NCI-H1417 (cell line): ENCODE measurements at regions not wholly inside any gene's neighbourhood (a gene's known extent, or its start where the extent isn't known, plus 50 kb on each side); places are given as distances from the start of the nearest gene placed in this dataset.

Experiments
- DNase-seq, 3 experiments: peaks; one replicate each; lab custom pipeline; 2025; lab: John Stamatoyannopoulos, UW

DNA sequence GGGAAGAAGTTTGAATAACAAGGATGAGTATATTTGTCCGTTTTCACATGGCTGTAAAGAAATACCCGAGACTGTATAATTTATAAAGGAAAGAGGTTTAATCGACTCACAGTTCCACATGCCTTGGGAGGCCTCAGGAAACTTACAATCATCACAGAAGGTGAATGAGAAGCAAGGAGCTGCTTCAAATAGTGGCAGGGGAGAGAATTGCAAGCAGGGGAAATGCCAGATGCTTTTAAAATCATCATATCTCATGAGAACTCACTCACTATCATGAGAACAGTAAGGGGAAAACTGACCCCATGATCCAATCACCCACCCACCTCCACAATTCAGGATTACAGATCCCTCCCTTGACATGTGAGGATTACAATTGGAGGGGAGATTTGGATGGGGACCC, 212.8 kb upstream of the CDH8 start:
- no peak for DNase-seq

DNA sequence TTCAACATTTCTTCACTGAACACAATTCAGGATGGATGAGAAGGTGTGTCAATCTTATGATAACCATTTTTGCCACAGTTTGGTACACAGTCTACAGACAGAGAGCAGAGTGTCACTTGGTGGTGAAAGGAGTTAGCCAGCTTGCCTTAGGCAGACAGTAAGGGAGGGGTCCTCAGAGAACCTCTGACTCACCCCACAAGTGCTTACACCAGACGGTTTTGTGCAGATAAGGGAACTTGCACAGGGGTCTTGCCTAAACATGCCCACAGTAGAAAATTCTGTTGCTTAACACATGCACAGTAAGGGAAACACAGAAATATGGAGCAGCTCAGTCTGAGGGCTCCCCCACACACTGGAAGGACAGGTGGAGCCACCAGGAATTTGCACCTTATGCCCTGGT, 204.5 kb upstream of the CDH8 start:
- DNase-seq: no peak

DNA sequence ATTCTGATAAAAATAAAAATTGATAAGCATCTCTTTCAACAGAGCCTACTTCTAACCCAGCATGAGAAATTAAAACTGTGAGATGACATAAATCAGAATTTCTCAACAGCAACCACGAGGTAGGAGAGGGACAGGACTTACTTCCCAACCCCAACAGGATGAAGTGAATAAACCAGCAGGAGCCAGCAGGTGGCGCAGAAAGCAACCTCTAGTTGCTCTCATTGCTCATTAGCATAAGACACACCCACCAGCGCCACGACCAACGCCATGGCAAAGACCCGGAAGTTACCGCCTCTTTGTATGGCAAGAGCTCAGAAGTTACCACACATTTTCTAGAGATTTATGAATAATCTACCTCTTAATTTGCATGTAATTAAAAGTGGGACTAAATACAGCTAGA, 189.4 kb upstream of the CDH8 start:
- peak; percentile 46 to 71 (median 53) for DNase-seq

DNA sequence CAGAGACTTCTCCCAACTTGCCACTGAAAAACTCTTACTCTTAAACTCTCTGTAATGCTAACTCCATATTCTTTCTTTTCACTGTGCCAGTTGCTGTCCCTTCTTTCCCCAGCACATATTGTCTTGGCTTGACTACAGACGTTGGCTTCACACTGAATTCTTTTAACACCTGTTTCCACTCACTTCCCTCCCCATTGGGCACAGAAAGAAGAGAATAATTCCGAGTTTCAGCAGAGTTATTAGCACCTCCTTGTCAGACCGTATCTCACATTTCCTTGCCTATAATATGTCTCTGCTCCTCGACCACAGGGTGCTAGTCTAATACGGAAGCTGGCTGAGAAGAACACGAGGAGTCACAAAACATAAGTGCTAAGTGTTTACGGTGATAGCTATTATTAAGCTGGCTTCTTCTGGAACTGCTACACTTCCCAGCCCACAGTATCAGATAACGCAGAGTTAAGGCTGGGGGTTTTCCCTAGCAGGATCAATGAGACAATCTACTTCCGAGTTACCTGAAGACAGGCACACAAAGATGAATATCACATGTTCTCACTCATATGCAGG, 188.5 kb upstream of the CDH8 start:
- DNase-seq: no peak

DNA sequence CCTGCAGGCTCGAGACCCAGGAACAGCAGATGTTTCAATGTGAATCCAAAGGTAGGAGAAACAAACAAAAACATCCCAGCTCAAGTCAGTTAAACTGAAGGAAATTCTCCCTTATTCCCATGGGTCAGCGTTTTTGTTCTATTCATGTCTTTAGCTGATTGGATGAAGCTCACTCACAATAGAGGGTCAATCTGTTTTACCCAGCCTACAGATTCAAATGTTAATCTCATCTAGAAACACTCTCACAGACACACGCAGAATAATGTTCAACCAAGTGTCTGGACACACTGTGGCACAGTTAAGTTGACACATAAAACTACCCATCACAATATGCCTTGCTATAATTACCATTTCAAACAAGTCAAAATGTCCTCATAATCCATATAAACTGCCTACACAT, 180.6 kb upstream of the CDH8 start:
- no peak for DNase-seq

DNA sequence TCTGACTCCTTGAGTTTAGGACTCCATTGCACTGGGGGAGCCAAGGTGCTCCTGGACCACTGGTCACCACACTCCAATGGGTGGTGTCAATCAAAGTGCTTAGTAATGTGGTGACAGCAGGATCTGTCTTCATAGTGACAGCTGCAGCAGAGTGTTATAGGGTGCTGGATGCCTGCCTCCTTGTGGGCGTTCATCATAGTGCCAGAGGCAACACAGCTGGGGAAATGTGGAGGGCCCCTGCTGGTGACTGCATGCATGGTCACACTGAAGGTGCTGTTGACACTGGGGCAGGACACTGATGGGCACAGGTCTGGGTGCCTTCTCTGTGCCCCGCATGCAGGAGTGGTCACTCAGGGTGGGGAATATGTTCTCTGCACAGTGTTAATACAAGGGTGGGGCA, 177.5 kb upstream of the CDH8 start:
- DNase-seq: no peak

DNA sequence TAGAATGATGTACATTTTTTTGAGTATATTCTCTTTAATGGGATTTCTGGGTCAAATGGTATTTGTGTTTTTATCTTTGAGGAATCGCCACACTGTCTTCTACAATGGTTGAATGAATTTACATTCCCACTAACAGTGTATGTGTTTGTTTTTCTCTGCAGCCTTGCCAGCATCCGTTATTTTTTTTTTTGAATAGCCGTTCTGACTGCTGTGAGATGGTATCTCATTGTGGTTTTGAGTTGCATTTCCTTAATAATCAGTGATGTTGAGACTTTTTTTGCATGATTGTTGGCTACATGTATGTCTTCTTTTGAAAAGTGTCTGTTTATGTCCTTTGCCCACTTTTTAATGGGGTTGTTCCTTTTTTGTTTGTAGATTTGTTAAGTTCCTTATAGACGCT, 172.7 kb upstream of the CDH8 start:
- no peak for DNase-seq

DNA sequence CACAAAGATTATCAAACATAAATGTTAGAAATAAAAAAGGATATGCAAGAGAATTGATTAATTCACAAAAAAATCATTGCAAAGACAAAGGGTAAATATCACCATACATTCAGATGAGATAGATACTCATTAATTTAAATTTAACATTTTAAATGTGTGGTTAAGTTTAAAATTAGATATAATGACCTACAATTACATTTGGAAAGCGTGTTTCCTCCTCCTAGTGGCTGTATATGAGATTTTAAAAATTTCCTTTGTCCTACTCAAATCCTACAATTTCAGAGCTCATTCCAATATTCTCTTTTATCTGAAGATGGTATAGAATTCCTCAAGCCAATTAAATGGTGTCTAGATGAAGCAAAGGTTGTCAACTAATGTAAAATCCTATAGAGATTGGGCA, 169.2 kb upstream of the CDH8 start:
- no peak for DNase-seq

DNA sequence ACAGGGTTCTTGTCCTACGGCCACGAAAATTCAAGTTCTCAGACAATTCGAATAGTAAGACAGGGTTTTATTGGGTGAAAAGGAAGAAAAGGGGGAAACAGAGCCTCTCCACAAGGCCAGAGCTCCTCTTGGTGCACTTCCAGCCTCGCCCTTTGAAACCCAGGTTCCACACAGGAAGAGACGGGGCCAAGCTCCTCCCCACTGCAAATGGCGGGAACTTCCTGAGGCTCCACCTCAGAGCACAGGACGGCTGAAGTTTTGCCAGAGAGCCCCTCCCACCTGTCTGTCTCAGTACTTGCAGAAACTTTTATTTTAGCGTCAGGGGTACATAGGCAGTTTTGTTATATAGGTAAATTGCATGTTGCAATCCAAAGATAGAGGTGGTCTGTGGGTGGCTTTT, 165.7 kb upstream of the CDH8 start:
- DNase-seq: no peak

DNA sequence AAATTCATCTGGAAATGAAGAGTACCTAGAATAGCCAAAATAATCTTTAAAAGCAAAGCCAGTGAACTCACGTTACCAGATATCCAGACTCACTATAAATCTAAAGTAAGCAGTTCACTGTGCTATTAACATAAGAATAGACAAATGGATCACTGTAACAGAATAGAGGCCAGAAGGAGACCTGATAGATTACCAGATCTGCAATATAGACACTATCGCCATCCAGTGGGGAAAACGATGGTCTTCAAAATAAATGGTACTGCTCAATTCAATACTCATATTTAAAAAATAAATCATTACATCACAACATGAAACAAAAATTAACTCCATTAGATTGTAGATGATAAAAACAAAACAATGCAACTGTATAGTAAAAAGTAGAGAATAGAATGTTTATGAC, 158.6 kb upstream of the CDH8 start:
- DNase-seq: peak in 1 of 3 experiments; percentile 47

DNA sequence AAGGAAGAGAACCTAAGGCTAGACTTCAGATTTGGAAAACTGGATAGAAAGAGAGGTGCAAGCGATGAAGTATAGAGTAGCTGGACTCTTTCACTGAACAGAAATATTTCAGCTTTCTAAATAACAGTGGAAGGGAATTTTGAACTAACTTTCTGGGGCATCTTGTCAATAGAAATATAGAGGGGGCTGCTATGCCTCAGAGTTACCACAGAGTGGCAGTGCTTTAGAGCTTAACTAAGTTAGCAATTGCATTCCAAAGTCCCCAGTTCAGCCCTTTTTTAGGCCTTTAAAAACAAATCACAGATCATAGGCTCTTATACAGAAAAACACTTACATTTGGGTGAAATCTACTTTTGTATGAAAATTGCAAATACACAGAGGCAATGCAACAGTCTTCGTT, 154.2 kb upstream of the CDH8 start:
- no peak for DNase-seq

DNA sequence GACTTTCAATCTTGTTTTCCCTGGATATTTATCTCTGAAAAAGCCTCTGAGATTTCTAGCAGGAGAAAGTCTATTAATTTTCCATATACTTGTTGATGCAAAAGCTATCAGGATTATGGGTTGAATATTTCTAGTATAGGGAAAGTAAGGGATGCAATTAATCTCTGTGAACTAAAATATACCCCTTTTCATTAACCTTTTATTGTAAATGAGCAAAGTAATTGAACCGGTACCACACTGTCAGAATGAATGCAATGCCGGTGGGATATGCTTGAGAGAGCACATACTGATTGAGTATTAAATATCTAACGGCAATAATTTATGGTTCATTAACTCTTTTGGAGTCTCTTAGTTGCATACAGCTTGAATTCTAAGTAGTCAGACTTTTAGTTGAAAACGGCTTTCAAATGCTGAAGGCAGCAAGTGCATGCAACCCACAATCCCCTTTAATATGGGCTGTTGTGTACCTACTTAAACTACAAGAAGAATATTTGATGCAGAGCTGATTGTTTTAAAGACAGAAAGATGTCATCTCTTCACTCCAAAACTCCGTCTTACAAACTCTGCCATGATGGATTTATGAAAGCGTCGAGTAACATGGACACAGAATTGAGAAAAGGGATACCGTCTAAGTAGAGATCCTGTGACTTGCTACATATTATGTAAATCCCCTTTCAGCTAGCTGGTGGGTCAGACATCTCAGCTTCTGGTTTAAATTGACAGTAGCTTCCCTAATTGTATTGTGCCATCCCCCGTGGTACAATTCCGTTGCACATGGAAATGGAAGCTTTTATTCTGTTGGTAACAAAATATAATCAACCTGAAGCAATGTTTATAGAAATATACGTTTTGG, 141.3 kb upstream of the CDH8 start:
- DNase-seq: peak in 1 of 3 experiments; percentile 23

DNA sequence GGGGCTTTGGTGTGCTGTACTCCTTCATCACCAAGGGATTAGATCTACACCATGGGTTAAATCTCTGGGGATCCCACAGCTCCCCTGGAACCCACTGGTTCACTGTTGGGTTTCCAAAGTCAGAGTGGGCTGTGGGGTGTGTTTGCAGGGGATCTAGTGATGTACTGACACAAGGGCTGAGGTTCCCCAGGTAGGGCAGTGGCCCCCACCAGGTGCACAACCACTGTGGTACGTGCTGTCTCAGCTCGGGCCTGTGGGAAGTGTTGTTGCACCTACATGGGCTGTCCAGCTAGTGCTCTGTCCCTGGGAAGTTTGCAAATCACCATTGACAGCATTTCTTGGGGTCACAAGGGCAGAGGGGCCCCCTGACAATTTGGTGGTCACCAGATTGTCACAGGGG, 134.4 kb upstream of the CDH8 start:
- DNase-seq: no peak

DNA sequence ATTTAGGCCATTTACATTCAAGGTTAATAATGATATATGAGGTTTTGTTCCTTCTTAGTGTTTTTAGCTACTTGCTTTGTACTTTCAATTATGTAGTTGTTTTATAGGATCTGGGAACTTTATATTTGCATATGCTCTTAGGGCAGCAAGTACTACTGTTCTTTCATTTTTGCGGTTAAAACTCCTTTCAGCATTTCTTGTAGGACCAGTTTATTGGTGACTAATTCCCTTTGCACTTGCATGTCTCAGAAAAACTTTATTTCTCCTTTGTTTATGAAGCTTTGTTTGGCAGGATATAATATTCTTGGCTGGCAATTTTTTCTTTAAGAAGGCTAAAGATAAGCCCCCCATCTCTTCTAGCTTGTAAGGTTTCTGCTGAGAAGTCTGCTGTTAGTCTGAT, 131.3 kb upstream of the CDH8 start:
- DNase-seq: no peak

DNA sequence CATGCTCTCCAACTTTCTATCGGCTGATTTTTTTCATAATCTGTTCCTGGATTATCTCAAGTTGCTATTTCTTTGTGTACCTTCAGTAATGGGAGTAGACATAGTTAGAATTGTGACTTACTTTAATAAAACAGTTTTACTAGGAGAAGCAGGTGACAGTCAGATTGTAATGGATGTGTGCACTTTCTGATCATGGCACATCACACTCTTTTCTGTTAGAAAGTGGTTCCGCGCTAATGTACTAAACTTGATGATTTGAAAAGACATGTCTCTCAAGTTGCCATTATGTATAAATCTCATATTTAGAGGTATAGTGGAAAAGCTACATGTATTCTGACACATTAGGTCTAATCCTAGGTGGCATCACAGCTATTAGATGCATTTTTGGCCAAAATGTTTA, 121.3 kb upstream of the CDH8 start:
- no peak for DNase-seq

DNA sequence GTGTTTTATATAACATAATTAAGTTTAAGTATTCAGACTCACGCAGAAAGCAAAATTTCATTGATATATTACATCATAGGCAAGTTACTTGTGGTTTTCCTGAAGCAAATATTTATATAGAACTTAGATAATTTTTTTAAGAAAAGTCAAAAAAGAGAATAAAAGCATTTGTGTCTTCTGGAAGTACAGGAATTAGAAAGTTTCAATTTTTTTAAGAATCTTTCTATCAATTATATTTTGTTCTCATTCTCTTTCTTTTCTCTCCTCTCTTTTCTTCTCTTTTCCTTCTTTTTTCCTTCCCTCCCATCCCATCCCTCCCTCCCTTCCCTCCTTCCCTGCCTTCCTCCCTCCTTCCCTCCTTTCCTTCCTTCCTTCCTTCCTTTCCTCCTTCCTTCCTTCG, 120.7 kb upstream of the CDH8 start:
- no peak for DNase-seq

DNA sequence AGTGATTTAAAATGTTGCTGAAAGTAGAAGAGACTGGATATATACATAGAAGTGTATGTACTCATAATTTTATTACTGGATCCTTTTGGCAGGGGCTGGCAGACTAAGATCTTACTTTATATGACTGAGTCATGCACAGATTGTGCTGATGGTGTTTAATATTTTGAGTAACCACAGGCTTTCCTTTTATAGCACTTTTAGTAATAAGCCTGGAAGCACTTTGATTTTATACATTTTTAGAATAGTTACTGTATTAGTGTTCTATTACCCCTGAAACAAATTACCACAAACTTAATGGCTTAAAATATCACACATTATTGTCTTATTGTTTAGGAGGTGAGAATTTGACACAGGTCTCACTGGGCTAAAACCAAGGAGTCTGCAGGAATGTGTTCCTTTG, 113.4 kb upstream of the CDH8 start:
- no peak for DNase-seq

DNA sequence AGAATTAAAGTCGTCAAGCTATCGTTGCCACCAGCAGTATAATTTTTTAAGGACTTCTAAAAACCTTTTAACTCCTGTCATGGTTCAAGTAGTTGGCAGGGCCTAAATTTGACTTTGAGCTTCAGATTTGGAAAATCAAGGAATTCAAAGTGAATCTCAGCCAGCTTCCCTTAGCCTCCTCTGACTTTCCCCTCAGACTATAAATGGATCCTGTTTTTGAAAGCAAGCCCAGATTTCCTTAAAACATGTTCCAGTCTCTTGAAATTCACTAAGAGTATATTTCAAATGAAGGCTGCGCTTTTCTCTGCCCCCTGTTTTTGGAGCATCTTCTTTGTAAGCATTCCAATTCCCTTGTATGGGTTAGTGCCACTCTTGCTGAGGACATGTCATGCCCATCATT, 101.8 kb upstream of the CDH8 start:
- no peak for DNase-seq

DNA sequence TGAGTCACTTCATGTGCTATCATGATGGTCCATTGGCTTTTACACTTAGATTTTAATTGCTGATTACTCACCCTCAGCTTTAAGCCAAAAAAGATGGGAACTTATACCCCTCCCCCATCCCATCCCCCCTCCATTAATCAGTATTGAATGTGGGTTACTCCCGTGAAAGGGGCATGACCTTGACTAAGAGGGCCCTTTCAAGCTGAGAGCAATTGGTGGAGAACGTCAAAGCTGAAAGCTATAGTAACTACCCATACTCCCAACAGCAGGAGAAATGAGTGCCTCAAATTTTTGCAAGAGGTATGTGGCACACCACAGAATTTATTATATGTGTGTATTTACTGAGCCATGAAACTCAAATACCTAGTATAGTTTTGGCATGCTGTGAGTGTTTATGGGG, 99.7 kb upstream of the CDH8 start:
- DNase-seq: no peak

DNA sequence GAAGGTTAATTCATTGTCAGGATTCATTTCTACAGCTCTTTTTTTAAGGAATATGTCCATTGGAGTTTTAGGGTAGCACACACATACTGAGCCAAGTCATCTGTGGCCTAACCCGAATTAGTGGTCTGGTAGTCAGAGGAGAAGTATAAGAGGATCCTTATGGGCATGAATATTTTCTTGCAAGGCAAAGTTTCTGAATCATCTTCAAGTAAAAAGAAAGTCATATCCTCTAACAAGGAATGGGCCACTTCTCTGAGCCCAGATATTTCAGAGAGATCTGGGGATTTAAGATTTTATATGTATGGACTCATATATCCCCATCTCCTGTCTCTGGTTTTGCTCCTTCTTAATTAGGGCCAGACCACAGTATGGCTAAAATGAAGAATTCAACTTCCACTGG, 99.2 kb upstream of the CDH8 start:
- no peak for DNase-seq

DNA sequence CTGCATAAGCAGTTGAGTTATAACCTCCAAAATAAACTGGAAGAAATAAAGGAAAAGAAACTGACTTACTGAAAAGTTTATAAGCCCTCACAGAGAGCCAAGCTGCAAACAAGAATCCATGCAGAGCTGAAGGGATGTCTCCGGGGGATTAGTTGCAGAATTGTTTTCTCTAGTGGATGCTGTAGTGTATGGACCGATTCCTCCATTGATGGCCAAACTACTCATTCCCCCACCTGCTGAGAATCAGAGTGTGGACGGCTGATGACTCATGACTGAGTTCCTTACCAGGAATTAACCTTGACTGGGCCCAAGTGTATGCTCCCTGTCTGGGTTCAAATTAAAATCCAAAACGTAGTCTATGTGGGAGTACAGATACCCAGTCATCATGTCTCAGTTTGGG, 93.9 kb upstream of the CDH8 start:
- DNase-seq: no peak

DNA sequence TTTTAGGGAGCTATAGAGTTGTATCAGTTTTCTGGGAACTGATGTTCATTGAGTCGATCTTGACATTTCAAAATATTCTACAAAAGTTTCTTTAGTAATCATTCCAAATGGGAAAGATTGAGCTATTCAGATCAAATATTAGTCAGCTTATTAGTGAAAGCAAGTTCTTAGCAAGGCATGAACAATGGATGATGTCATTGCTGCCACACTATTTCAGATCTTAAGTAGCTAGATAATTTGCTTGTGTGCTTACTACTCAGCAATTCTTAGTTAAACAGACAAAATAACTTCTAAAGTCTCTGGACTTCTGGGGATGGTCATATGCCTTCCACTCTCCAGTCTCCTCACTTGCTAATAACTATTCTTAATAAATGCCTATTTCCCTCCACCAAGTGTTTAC, 69.0 kb upstream of the CDH8 start:
- no peak for DNase-seq

DNA sequence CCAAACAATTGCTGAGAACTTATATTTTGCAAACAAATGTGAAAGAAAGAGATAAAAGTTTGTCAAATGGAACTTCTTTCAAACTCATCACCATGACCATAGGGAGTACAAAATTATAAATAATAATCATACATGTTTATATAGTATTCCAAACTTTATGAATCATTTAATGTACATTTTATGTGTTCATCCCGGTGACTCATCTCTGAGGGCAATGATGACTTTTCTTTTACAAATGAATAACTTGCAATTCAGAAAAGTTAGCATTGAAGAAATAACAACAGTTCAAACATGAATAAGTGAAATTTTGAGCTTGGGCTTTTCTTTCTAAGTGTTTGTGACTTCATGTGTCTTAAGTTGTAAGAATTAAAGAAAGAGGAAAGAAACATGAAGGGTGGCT, 66.3 kb upstream of the CDH8 start:
- no peak for DNase-seq

DNA sequence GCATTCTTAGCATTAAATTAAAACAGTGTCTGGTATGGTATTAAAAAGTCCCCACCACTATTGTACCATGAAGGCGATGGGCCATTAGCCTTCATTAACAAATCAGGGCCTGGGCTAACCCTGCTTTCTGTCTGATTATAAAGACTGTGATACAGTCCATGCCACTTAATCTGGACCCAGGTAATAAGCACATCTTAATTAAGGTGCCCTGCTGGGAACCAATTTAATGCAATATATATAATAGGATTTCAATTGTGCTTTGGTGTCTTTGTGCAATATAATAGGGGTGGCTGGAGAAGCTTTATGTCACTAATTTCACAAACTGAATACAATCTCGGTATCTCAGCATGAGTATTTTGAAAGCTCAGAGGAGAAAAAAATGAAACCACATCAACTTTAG, 64.4 kb upstream of the CDH8 start:
- DNase-seq: peak in 2 of 3 experiments; percentile 72 to 95
